IPS-18c (cell line): ENCODE measurements at regions not wholly inside any gene's neighbourhood (a gene's known extent, or its start where the extent isn't known, plus 50 kb on each side); places are given as distances from the start of the nearest gene placed in this dataset.
"Not testable (repeated sequence)": the region's sequence is repeated elsewhere in the genome, so short reads cannot be mapped to it uniquely, and the experiment has no call there.

Source experiments
- H3K4me3 ChIP-seq: 2 replicates; pipeline ENCODE4 v1.7.0; 2013; ENCODE audit warnings: low read depth, mild to moderate bottlenecking, low read length, moderate library complexity; ENCODE audit not compliant: insufficient read depth
- H3K9me3 ChIP-seq: one replicate; pipeline ENCODE4 v1.6.1; 2013; ENCODE audit warnings: mild to moderate bottlenecking, low read length, moderate library complexity; ENCODE audit not compliant: control insufficient read depth, insufficient read depth

DNA sequence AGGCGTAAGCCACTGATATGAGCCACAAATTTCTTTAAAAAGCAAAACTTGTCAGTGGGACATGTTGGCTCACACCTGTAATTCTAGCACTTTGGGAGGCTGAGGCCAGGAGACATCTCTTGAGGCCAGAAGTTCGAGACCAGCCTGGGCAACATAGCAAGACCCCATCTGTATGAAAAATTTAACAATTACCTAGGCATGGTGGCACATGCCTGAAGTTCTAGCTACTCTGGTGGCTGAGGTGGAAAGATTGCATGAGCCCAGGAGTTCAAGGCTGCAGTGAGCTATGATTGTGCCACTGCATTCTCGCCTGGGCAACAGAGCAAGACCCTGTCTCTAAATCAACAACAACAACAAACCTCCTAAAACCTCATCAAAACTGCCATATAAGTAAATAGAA is 147.6 kb upstream of the BARHL2 start:
- Histone ChIP-seq H3K9me3 (no peaks in the 10 kb centered on the region), H3K4me3 (no peak overlapping the region)

DNA sequence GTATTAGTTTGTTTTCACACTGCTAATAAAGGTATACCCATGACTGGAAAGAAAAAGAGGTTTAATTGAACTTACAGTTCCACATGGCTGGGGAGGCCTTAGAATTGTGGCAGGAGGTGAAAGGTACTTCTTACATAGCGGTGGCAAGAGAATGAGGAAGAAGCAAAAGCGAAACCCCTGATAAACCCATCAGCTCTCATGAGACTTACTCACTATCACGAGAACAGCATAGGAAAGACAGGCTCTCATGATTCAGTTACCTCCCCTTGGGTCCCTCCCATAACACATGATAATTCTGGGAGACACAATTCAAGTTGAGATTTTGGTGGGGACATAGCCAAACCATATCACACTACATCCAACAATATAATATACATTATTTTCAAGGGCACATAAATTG is 145.7 kb upstream of the BARHL2 start:
- Histone ChIP-seq H3K9me3 (no peaks in the 10 kb centered on the region), H3K4me3 (no peak overlapping the region)

DNA sequence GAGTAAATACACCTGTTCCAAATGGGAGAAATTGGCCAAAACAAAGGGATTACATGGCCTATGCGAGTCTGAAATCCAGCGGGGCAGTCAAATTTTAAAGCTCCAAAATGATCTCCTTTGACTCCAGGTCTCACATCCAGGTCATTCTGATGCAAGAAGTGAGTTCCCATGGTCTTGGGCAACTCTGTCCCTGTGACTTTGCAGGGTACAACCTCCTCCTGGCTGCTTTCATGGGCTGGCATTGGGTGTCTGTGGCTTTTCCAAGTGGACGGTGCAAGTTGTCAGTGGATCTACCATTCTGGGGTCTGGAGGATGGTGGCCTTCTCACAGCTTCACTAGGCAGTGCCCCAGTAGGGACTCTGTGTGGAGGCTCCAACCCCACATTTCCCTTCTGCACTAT is 144.3 kb upstream of the BARHL2 start:
- H3K9me3 ChIP-seq: not testable (repeated sequence)

DNA sequence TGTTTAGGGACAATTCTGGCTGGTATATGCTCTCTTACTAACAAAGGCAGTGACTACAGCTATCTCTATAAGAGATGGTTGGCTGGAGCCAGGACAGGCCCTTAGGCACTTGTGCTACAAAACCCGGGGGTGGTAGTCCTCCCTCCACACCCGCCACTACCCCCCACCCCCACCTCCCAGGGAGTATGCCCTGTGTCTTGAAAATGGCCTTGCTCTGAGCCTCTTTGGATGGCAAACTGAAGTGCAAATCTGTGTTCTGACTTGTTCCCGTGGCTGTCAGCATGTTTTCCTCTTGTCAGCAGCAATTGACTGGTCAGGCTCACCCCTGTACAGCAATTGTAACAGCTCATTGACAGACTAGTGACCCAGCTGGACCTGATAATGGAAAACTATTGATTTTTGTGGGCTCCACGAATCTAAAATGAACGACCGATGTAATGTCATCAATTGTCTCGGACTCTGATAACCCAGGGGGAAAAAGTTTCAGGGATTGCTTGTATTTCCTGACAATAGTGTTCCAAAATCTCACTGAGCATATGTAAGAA is 139.4 kb upstream of the BARHL2 start:
- Histone ChIP-seq H3K9me3 (no peaks in the 10 kb centered on the region), H3K4me3 (no peak overlapping the region)

More for the DNA sequence above, 144.3 kb upstream of the BARHL2 start:
- H3K4me3 ChIP-seq: not testable (repeated sequence)

DNA sequence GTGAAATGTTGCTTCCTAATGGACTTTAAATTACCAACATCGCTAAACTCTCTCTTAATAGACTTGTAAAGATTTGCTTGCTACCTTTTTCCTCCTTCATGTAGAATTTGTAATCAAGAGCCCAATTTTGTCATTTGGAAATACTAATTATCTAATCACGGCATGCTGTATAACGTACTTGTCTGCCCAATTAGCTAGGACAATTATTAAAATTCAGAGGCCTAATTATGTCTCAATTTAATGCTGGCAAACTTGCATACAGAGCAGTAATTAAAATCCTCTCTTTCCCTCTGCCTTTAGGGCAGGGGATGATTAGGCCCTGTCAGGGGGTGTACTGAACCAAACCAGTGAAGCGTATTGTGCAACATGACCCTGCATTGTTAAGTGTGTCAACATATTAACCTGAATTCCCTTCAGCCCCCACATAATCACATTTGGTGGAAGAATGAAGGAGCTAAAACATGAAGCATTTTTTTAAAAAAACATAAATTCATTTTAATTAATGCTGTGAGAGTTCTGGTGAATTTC is 137.4 kb upstream of the BARHL2 start:
- Histone ChIP-seq H3K9me3 (no peaks in the 10 kb centered on the region), H3K4me3 (no peak overlapping the region)

DNA sequence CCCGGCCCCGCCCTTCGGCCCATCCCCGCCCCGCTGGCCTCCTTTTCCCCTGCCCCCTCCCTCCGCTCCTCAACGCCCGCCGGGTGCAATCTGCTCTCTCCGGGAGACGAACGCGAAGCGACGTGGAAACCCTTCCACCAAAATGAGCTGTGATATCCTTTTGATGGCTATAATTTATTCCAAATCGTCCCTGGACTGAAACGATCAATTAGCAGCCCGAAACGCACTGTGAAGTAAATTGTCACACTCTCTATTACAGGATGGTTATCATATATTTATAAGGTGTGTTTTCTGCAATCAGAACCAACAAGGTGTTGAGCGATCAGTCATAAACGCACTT is 134.6 kb upstream of the BARHL2 start:
- Histone ChIP-seq H3K9me3 (no peaks in the 10 kb centered on the region), H3K4me3 (peak overlapping the region; percentile 42; the same call in 1 of the 2 replicates)

DNA sequence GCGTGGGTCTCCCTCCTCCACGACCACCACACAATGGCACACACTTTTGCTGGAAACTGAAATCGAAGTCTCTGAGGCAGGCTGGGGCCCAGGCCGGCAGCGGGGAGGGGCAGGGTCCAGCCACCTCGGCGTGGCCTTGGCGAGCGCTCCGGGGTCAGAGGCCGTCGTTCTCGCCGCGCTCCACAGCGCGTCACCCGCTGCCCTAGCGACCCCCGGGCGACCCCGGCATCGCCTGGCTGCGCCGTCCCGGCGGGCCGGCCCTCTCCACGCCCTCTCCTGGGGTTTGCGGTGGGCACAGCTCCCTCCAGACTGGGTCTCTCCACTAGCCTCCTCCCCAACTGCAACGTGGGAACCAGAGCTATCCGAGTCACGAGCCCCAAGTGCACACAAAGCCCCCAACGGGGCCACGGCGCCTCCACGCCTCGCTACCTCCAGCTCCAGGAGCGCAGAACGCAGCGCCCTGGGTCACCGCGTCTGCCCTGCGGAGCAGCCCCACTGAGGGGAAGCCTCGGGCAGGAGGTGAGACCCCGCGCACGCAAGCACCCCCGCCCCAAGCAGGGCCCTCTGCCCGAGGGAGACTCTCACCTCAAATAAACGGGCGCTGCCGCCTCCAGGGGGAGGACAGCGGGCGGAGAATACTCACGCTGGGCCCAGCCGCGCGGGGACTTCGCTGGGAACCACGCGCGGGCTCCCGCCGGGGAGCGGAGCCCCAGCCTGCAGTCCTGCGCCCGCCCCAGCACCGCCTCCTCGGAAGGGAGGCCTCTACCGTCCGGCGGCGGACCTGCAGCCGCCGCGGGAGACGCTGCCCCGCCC is 134.0 kb upstream of the BARHL2 start:
- no peaks in the 10 kb centered on the region for H3K9me3 ChIP-seq
- H3K4me3 ChIP-seq: peak overlapping the region; percentile 84

DNA sequence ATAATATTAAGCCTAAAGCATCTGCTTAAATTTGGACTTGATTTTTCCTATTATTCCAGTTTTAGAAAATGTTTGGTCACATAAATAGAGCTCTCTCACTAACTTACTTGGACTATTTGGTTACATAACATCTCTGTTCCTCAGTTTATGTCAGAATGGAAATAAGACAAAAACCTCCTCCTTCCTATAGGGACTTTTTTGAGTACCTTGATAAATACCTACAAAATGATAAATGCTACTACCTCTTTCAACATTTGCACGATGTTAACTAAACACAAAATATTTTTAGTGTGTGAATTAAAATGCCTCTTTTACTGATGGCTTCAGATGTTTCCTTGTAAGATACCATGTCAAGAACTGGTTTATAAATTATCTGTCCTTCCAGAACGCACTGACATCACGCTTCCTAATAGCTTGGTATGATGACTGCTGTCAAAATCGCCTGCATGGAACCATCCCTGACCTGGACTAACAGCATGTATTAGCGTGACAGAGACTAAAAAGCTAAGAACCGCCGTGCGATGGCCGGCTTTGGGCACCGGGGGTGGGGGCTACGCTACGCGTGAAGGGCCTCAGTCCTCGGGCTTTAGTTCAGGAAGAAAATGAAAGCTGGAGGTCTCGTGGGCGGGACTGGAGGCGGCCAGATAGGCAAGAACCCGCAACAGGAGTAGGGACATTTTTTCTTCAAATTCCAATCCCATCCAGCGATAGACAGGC is 133.2 kb upstream of the BARHL2 start:
- H3K4me3 ChIP-seq: peak overlapping the region; percentile 84
- no peaks in the 10 kb centered on the region for H3K9me3 ChIP-seq

DNA sequence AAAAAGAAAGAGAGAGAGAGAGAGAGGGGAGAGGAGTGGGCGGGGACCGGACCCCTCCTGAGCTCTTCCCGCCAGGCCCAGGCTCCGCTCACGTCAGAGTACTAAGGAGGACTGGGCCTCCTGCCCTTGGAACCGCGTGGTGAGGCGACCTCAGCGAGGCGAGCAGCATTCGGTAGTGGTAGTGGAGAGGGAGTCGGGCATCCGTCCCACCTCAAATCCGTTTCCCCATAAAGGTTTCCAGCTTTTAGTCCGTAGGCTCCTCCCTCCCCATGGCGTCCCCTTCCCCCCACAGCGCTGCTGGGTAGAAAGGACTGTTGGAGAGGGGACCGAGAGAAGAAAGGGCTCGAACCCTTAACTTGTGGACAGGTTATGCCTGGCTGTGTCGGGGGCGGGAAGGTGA is 124.4 kb upstream of the BARHL2 start:
- no peaks in the 10 kb centered on the region for H3K9me3 ChIP-seq
- peak overlapping the region; percentile 26; the same call in 1 of the 2 replicates for H3K4me3 ChIP-seq

DNA sequence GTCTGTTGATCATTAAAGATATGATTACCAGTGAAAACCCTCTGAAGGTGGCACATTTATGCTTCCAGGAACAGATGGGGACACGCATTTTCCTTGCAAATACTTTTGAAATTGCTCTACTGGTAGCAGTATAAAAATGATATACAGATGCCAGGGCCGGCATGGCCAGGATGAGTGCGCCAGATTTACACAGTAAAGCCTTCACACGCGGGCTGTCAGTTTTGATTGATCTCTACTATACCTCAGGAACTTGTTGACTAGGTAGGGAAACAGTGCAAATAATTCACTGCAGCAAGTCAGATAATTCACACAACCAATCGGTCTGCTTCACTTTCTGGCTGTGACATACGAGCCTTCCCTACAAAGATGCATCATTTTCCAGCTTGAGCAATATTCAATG is 123.2 kb upstream of the BARHL2 start:
- H3K9me3 ChIP-seq: no peaks in the 10 kb centered on the region
- no peak overlapping the region for H3K4me3 ChIP-seq

DNA sequence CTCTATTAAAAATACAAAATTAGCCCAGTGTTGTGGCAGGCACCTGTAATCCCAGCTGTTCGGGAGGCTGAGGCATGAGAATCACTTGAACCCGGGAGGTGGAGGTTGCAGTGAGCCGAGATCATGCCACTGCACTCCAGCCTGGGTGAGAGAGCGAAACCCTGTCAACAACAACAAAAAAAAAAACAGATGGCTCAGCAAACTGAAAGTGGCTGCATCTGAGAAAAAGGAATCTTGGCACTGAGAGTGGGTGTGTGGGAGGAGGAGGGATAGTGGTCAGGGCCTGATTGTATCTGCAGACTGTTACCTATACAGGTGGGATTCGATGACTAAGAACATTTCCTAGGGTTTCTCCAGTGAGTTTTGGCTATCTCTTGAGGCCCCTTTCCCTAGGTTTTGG is 122.2 kb upstream of the BARHL2 start:
- Histone ChIP-seq H3K9me3 (no peaks in the 10 kb centered on the region), H3K4me3 (no peak overlapping the region)

DNA sequence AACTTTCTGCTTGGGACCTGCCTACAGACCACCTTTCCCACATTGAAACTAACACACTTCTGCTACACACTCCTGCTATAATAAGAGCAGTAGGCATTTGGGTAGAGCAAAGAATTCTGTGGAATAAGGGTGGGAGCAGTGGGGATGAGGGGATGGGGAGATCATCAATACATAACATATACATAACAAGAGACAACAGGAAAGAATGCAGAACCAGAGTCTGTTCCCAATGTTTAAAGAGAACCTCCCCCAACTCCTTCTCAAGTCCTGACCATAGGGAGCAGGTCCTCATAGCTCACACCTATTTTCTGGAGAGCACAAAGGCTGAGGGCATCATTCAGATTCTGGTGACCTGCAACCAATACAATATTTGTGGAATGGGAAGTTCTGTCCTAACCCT is 121.6 kb upstream of the BARHL2 start:
- H3K4me3 ChIP-seq: no peak overlapping the region
- no peaks in the 10 kb centered on the region for H3K9me3 ChIP-seq

DNA sequence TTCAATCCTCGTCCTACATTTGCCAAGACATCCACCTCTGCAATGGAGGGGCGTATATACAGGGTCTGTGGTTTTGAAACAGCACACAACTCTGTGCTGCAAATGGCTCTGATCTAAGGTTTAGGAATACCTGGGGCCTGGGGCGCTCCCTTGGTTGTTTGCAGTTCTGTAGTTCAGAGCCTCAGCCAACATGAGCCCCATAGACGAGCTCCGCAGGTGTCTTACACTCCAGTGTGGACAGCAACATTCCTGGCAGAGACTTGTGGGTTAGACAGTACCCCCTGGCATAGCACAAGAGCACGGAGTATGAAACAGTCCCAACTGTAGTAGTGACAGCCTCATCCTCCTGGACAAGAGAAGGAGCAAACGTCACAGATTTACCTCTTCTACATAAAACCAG is 120.3 kb upstream of the BARHL2 start:
- Histone ChIP-seq H3K4me3 (no peak overlapping the region), H3K9me3 (no peaks in the 10 kb centered on the region)

DNA sequence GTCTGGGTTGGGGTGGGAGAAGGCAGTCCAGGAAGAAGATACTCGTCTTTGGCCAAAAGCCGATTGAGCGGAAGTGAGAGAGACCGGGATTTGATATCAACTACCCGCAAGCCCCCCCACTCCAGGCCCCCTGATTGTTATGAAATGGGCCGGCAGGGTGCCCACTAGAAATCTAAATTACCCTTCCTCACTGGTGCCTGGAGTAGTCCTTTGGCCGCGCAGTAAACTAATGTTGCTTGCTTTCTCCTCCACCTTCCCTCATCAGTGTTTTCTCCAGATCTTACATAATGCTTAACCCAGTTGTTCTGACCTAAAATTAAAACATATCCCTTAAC is 119.2 kb upstream of the BARHL2 start:
- Histone ChIP-seq H3K9me3 (no peaks in the 10 kb centered on the region), H3K4me3 (peak overlapping the region; percentile 38; the same call in 1 of the 2 replicates)

DNA sequence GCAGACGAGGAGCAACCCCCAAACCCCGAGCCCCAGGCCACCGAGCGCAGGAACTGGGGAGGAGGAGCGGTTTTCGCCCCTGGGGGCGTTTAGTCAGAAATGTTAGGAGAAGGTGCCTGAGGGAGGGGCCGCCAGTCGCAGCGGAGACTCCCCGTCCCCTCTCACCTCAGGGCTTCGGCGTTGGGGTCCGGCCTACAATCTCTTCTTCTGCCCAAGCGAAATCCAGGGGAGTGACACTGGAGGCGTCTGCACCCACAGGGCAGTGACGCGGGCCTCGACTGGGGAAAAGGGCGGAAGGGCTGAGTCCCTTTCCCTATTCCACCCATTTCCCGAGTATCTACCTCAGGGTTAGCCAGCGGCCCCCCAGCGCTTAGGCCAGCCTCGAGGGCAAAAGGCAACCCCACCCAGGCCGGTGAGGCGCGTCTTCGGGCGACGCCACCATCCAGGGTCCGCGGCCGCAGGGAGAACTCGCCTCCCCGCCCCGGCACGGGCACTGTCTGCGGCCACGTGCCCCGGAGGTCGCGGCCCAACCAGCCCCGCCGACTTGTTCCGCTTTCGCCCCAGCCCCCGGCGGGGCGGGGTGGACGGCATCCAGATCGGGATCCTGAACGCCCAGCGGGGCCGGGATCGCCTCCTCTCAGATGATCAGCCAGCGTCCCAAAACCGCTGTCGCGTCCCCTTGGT is 118.7 kb upstream of the BARHL2 start:
- peak overlapping the region; percentile 38; the same call in 1 of the 2 replicates for H3K4me3 ChIP-seq
- no peaks in the 10 kb centered on the region for H3K9me3 ChIP-seq

DNA sequence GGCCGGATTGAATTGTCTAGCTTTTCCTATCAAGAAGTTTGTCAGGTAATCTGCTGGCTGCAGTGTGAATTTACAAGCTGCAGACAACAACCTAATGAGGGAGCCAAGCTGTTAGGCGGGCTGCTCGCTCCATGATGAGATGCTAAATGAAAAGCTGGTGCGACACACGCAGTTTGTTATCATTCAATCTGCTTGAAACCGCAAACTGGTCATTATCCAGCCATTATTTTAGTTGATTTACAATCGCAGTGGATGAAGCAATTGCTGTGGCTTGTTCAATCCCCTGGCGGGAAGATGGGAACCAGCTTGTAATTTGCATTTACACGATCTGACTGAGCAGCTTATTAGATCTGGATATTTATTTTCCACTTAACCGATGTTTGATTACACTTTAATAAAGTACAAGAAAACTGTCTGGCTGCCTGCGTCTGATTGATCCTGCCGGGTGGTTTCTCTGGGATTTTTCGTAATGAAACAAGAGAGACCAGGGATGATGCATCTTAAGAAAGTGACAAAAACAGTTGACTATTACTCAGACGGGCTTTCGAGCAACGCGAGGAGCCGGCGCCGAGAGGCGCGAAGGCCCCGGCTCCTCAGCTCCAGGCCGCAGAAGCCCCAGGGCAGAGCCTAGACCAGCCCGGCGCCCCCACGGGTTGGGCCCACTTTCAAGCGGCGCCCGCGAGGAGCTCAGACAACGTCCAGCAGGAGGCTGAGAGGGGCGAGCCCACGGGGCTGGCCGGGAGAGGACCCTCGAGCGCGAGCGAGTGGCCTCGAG is 118.0 kb upstream of the BARHL2 start:
- Histone ChIP-seq H3K4me3 (peak overlapping the region; percentile 38; the same call in 1 of the 2 replicates), H3K9me3 (no peaks in the 10 kb centered on the region)

DNA sequence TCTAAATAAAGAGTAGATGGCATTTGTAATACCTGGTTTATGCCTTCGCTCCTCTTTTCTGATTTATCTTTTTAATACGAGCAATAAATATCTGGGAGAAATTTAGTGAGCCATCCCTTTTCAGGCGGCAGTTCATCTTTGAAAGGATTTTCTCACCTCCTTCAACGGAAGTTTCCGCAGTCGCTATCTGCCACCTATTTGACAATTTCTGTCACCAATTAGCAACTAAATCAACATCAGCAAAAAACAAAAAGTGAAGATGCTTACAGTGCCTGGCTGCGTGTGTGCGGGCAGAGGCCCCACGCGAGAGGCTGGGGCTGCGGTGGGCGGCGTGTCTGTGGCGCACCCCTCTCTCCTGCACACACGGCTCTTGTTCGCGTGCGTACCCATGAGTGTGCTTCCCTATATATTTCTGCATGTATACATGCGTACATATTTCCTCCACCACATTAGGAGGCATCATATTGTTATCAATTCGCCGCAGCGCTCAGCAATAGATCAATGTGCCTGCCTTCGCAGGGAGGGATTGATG is 117.3 kb upstream of the BARHL2 start:
- H3K4me3 ChIP-seq: no peak overlapping the region
- H3K9me3 ChIP-seq: no peaks in the 10 kb centered on the region
